GM19452 (cell line): ENCODE measurements at regions not wholly inside any gene's neighbourhood (a gene's known extent, or its start where the extent isn't known, plus 50 kb on each side); places are given as distances from the start of the nearest gene placed in this dataset.

Experiments
- ATAC-seq: cut with Tn5 transposase; IDR thresholded peaks from one replicate; pipeline ENCODE4 v1.9.1; 2021; ENCODE audit not compliant: unreplicated experiment

- no peak for ATAC-seq
Measured at GRCh38 chr5:68429510-68429909, 214.0 kb downstream of the PIK3R1 start.

GRCh38 chr5:68430279-68430678, 214.7 kb downstream of the PIK3R1 start:
- ATAC-seq, result no peak

- no peak for ATAC-seq
Measured at GRCh38 chr5:68431186-68431585, 215.6 kb downstream of the PIK3R1 start.

- ATAC-seq, result no peak
Measured at GRCh38 chr5:68431601-68432337, 216.2 kb downstream of the PIK3R1 start.

- ATAC-seq, result no peak
Measured at GRCh38 chr5:68432682-68433081, 217.1 kb downstream of the PIK3R1 start.

GRCh38 chr5:68433526-68433922, 218.0 kb downstream of the PIK3R1 start:
- no peak for ATAC-seq

GRCh38 chr5:68433923-68434879, 218.6 kb downstream of the PIK3R1 start:
- ATAC-seq, result peak; percentile 98

- no peak for ATAC-seq
Measured at GRCh38 chr5:68435611-68436010, 220.1 kb downstream of the PIK3R1 start.

GRCh38 chr5:68436686-68437520, 221.3 kb downstream of the PIK3R1 start:
- no peak for ATAC-seq

- no peak for ATAC-seq
Measured at GRCh38 chr5:68438876-68439275, 223.3 kb downstream of the PIK3R1 start.

GRCh38 chr5:68440245-68440644, 224.7 kb downstream of the PIK3R1 start:
- no peak for ATAC-seq

- ATAC-seq, result no peak
Measured at GRCh38 chr5:68440651-68441050, 225.1 kb downstream of the PIK3R1 start.

GRCh38 chr5:68441309-68442073, 225.9 kb downstream of the PIK3R1 start:
- ATAC-seq, result no peak

GRCh38 chr5:68443091-68443490, 227.5 kb downstream of the PIK3R1 start:
- ATAC-seq, result no peak

- ATAC-seq, result no peak
Measured at GRCh38 chr5:68444048-68444447, 228.5 kb downstream of the PIK3R1 start.

GRCh38 chr5:68444833-68445232, 229.3 kb downstream of the PIK3R1 start:
- ATAC-seq, result no peak

GRCh38 chr5:68445257-68446069, 229.9 kb downstream of the PIK3R1 start:
- ATAC-seq, result no peak

- ATAC-seq, result no peak
Measured at GRCh38 chr5:68446070-68446357, 230.5 kb downstream of the PIK3R1 start.

GRCh38 chr5:68446487-68446894, 230.9 kb downstream of the PIK3R1 start:
- ATAC-seq, result peak; percentile 82
